ENCODE measurements at regions not wholly inside any gene's neighbourhood (a gene's known extent, or its start where the extent isn't known, plus 50 kb on each side); places are given as distances from the start of the nearest gene placed in this dataset.

GRCh38 chr12:69042557-69042956 is 109.6 kb upstream of the CPM start:
- Histone ChIP-seq H3K36me3 (no peaks in the 10 kb centered on the region), H3K9me3 (no peaks in the 10 kb centered on the region), H3K27me3 (no peaks in the 10 kb centered on the region), H3K27ac (no peak overlapping the region), H3K4me3 (no peak overlapping the region), H3K4me1 (no peaks in the 10 kb centered on the region), H3K9ac (ENCODE audit: low read depth in 2 of 2, low read length in 2 of 2) (no peak overlapping the region)
- intact Hi-C loops (cut with DNase I) = no loop called here
- no peak for TF ChIP-seq CTCF (IDR thresholded peaks at IDR 0.05)
- no peak for DNase-seq

- H3K4me1 ChIP-seq = no peaks in the 10 kb centered on the region
- no peak overlapping the region for H3K27ac ChIP-seq
- H3K27me3 ChIP-seq = no peaks in the 10 kb centered on the region
- intact Hi-C loops (cut with DNase I) = no loop called here
- H3K4me3 ChIP-seq = no peak overlapping the region
- TF ChIP-seq CTCF (IDR thresholded peaks at IDR 0.05) = no peak
- no peaks in the 10 kb centered on the region for H3K36me3 ChIP-seq
- no peak for DNase-seq
- no peak overlapping the region for H3K9ac ChIP-seq (ENCODE audit: low read depth in 2 of 2, low read length in 2 of 2)
- no peaks in the 10 kb centered on the region for H3K9me3 ChIP-seq
These were observed 110.0 kb upstream of the CPM start for GRCh38 chr12:69042970-69043369.

- Histone ChIP-seq H3K36me3 (no peaks in the 10 kb centered on the region), H3K27me3 (no peaks in the 10 kb centered on the region), H3K9me3 (no peaks in the 10 kb centered on the region), H3K4me1 (no peaks in the 10 kb centered on the region), H3K27ac (no peak overlapping the region), H3K9ac (ENCODE audit: low read depth in 2 of 2, low read length in 2 of 2) (no peak overlapping the region), H3K4me3 (no peak overlapping the region)
- no peak for DNase-seq
- intact Hi-C loops (cut with DNase I) = no loop called here
- no peak for TF ChIP-seq CTCF (IDR thresholded peaks at IDR 0.05)
These were observed 111.9 kb upstream of the CPM start for GRCh38 chr12:69044887-69045286.

- no peaks in the 10 kb centered on the region for H3K36me3 ChIP-seq
- no peaks in the 10 kb centered on the region for H3K9me3 ChIP-seq
- TF ChIP-seq CTCF (IDR thresholded peaks at IDR 0.05) = no peak
- H3K4me1 ChIP-seq = no peaks in the 10 kb centered on the region
- no peak overlapping the region for H3K27ac ChIP-seq
- H3K27me3 ChIP-seq = no peaks in the 10 kb centered on the region
- H3K9ac ChIP-seq (ENCODE audit: low read depth in 2 of 2, low read length in 2 of 2) = no peak overlapping the region
- DNase-seq = no peak
- H3K4me3 ChIP-seq = no peak overlapping the region
- intact Hi-C loops (cut with DNase I) = no loop called here
These were observed 112.5 kb upstream of the CPM start for GRCh38 chr12:69045430-69045829.

GRCh38 chr12:69046363-69046762 is 113.4 kb upstream of the CPM start:
- Histone ChIP-seq H3K27me3 (no peaks in the 10 kb centered on the region), H3K36me3 (no peaks in the 10 kb centered on the region), H3K27ac (no peak overlapping the region), H3K4me3 (no peak overlapping the region), H3K9ac (ENCODE audit: low read depth in 2 of 2, low read length in 2 of 2) (no peak overlapping the region), H3K9me3 (no peaks in the 10 kb centered on the region), H3K4me1 (no peaks in the 10 kb centered on the region)
- intact Hi-C loops (cut with DNase I) = no loop called here
- no peak for TF ChIP-seq CTCF (IDR thresholded peaks at IDR 0.05)
- no peak for DNase-seq

GRCh38 chr12:69046920-69047319 is 113.9 kb upstream of the CPM start:
- TF ChIP-seq CTCF (IDR thresholded peaks at IDR 0.05) = no peak
- intact Hi-C loops (cut with DNase I) = no loop called here
- Histone ChIP-seq H3K9me3 (no peaks in the 10 kb centered on the region), H3K27ac (no peak overlapping the region), H3K36me3 (no peaks in the 10 kb centered on the region), H3K27me3 (no peaks in the 10 kb centered on the region), H3K9ac (ENCODE audit: low read depth in 2 of 2, low read length in 2 of 2) (no peak overlapping the region), H3K4me1 (no peaks in the 10 kb centered on the region), H3K4me3 (no peak overlapping the region)
- no peak for DNase-seq
